ENCODE measurements at regions not wholly inside any gene's neighbourhood (a gene's known extent, or its start where the extent isn't known, plus 50 kb on each side); places are given as distances from the start of the nearest gene placed in this dataset.

- DNase-seq = no peak
Observed at GRCh38 chr3:117746066-117746465, 1036.5 kb downstream of the TUSC7 start.

GRCh38 chr3:117748131-117748530 is 1038.6 kb downstream of the TUSC7 start:
- no peak for DNase-seq

GRCh38 chr3:117750674-117751269 is 1041.2 kb downstream of the TUSC7 start:
- DNase-seq = no peak

- DNase-seq = no peak
Observed at GRCh38 chr3:117751651-117752050, 1042.1 kb downstream of the TUSC7 start.

- DNase-seq = no peak
Observed at GRCh38 chr3:117752984-117753717, 1043.6 kb downstream of the TUSC7 start.

- DNase-seq = no peak
Observed at GRCh38 chr3:117754058-117754457, 1044.5 kb downstream of the TUSC7 start.

GRCh38 chr3:117754841-117755240 is 1045.3 kb downstream of the TUSC7 start:
- no peak for DNase-seq

GRCh38 chr3:117756563-117756962 is 1047.0 kb downstream of the TUSC7 start:
- DNase-seq = peak; percentile 70

GRCh38 chr3:117761703-117762620 is 1052.4 kb downstream of the TUSC7 start:
- no peak for DNase-seq

GRCh38 chr3:117762621-117763037 is 1053.0 kb downstream of the TUSC7 start:
- DNase-seq = no peak

GRCh38 chr3:117763561-117763960 is 1054.0 kb downstream of the TUSC7 start:
- DNase-seq = no peak

GRCh38 chr3:117768581-117768980 is 1059.0 kb downstream of the TUSC7 start:
- no peak for DNase-seq

- no peak for DNase-seq
Observed at GRCh38 chr3:117774130-117774529, 1064.6 kb downstream of the TUSC7 start.

GRCh38 chr3:117786349-117786748 is 1076.8 kb downstream of the TUSC7 start:
- no peak for DNase-seq

GRCh38 chr3:117788061-117788460 is 1078.5 kb downstream of the TUSC7 start:
- no peak for DNase-seq

- DNase-seq = no peak
Observed at GRCh38 chr3:117788506-117788905, 1078.9 kb downstream of the TUSC7 start.

- DNase-seq = no peak
Observed at GRCh38 chr3:117790235-117790987, 1080.8 kb downstream of the TUSC7 start.

- DNase-seq = no peak
Observed at GRCh38 chr3:117793622-117794265, 1084.2 kb downstream of the TUSC7 start.

- no peak for DNase-seq
Observed at GRCh38 chr3:117798221-117798620, 1088.6 kb downstream of the TUSC7 start.

GRCh38 chr3:117798687-117799386 is 1089.3 kb downstream of the TUSC7 start:
- DNase-seq = no peak

- DNase-seq = no peak
Observed at GRCh38 chr3:117799387-117799735, 1089.8 kb downstream of the TUSC7 start.

- DNase-seq = no peak
Observed at GRCh38 chr3:117801912-117802239, 1092.3 kb downstream of the TUSC7 start.

Data from NCI-H1694 treated with DMSO at 0.1 percent for 48 hours (cell line).